ENCODE measurements at regions not wholly inside any gene's neighbourhood (a gene's known extent, or its start where the extent isn't known, plus 50 kb on each side); places are given as distances from the start of the nearest gene placed in this dataset.

DNA sequence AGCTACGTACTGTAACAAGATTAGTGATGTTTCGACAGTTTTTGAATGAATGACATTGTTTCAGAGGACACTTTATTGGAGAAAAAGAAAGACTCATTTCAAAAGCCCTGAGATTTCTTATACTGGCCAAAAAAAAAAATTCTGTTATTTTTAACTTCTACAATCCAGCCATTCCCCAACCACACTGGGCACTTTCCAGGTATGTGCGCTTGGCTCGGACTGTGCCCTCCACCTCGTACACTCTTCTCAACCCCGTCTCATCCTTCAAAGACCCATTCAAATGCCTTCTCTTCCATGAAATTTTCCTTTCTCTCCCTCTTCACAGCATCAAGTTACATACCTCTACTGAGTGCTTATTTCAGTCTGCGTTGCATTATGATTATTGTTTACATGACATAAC is 328.5 kb upstream of the SOX2 start:
- POLR2A ChIA-PET: no interaction called here
- no peak overlapping the region for H3K4me3 Mint-ChIP-seq
- no peaks in the 10 kb centered on the region for H3K4me1 Mint-ChIP-seq (ENCODE audit: low read depth)
- no peaks in the 10 kb centered on the region for H3K27me3 Mint-ChIP-seq
- no peak overlapping the region for H3K27ac Mint-ChIP-seq
- no peaks in the 10 kb centered on the region for H3K36me3 Mint-ChIP-seq
- CTCF ChIA-PET: no interaction called here
- peaks cover 42% of the 10 kb centered on the region for H3K9me3 Mint-ChIP-seq
- no peak for DNase-seq
- intact Hi-C loops (cut with micrococcal nuclease): no loop called here

GRCh38 chr3:181382656-181383055 is 329.1 kb upstream of the SOX2 start:
- CTCF ChIA-PET: no interaction called here
- intact Hi-C loops (cut with micrococcal nuclease): no loop called here
- Mint-ChIP-seq H3K36me3 (no peaks in the 10 kb centered on the region), H3K4me3 (no peak overlapping the region), H3K9me3 (peaks cover 40% of the 10 kb centered on the region), H3K4me1 (ENCODE audit: low read depth) (no peaks in the 10 kb centered on the region), H3K27me3 (no peaks in the 10 kb centered on the region), H3K27ac (no peak overlapping the region)
- DNase-seq: no peak
- POLR2A ChIA-PET: no interaction called here

GRCh38 chr3:181379278-181379677 is 332.4 kb upstream of the SOX2 start:
- ChIA-PET POLR2A (no interaction called here), CTCF (no interaction called here)
- DNase-seq: no peak
- no peaks in the 10 kb centered on the region for H3K4me1 Mint-ChIP-seq (ENCODE audit: low read depth)
- no peak overlapping the region for H3K4me3 Mint-ChIP-seq
- H3K27me3 Mint-ChIP-seq: no peaks in the 10 kb centered on the region
- no peaks in the 10 kb centered on the region for H3K36me3 Mint-ChIP-seq
- intact Hi-C loops (cut with micrococcal nuclease): no loop called here
- peaks cover 31% of the 10 kb centered on the region for H3K9me3 Mint-ChIP-seq
- H3K27ac Mint-ChIP-seq: no peak overlapping the region

DNA sequence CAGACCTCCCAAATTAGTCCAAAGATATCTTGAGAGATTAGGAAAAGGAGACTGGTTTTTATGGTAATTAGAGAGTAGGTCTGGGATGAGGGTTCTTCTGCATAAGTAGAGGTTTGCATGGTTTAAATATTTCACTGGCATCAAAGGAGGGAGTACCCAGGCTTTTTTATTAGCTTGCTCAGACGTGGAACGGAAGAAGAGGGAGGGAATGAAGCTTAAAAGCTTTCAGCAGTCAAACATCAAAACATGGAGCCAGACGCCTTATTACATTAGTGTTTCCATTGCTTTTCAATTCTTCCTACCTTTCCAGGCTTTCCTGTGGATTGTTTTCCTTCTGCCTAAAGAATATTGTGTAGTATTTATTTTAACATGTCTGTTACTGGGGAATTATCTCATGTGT is 342.1 kb upstream of the SOX2 start:
- ChIA-PET CTCF (no interaction called here), POLR2A (no interaction called here)
- Mint-ChIP-seq H3K9me3 (peaks cover 2% of the 10 kb centered on the region), H3K27me3 (no peaks in the 10 kb centered on the region), H3K4me3 (no peak overlapping the region), H3K36me3 (no peaks in the 10 kb centered on the region), H3K27ac (no peak overlapping the region), H3K4me1 (ENCODE audit: low read depth) (no peaks in the 10 kb centered on the region)
- DNase-seq: no peak
- intact Hi-C loops (cut with micrococcal nuclease): no loop called here

GRCh38 chr3:181363231-181363630 is 348.5 kb upstream of the SOX2 start:
- no peak overlapping the region for H3K27ac Mint-ChIP-seq
- H3K27me3 Mint-ChIP-seq: no peaks in the 10 kb centered on the region
- no peak for DNase-seq
- POLR2A ChIA-PET: no interaction called here
- peaks cover 21% of the 10 kb centered on the region for H3K9me3 Mint-ChIP-seq
- H3K4me1 Mint-ChIP-seq (ENCODE audit: low read depth): no peaks in the 10 kb centered on the region
- no peak overlapping the region for H3K4me3 Mint-ChIP-seq
- CTCF ChIA-PET: no interaction called here
- intact Hi-C loops (cut with micrococcal nuclease): no loop called here
- no peaks in the 10 kb centered on the region for H3K36me3 Mint-ChIP-seq

DNA sequence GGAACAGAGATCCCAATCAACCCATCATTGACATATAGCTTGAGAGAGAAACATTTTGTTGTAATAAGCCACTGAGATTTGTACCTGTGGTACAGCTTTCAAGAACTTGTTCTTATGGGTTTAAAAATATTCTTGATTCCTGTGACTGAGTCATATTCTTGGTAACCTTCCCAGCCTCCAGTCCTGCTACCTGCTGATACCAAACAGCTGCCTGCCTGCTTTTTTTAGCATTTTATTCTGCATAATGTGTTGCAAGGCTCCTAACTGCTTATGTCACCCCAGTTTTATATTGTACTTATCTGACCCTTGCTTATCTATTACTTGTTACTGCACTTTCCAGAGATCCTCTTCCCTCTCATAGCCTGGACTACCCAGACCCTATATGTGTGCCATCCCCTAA is 349.3 kb upstream of the SOX2 start:
- POLR2A ChIA-PET: no interaction called here
- intact Hi-C loops (cut with micrococcal nuclease): no loop called here
- no peaks in the 10 kb centered on the region for H3K4me1 Mint-ChIP-seq (ENCODE audit: low read depth)
- no peak for DNase-seq
- CTCF ChIA-PET: no interaction called here
- no peak overlapping the region for H3K27ac Mint-ChIP-seq
- H3K9me3 Mint-ChIP-seq: peaks cover 21% of the 10 kb centered on the region
- H3K27me3 Mint-ChIP-seq: no peaks in the 10 kb centered on the region
- no peaks in the 10 kb centered on the region for H3K36me3 Mint-ChIP-seq
- H3K4me3 Mint-ChIP-seq: no peak overlapping the region

GRCh38 chr3:181358562-181358961 is 353.2 kb upstream of the SOX2 start:
- no peaks in the 10 kb centered on the region for H3K36me3 Mint-ChIP-seq
- intact Hi-C loops (cut with micrococcal nuclease): no loop called here
- H3K4me1 Mint-ChIP-seq (ENCODE audit: low read depth): no peaks in the 10 kb centered on the region
- H3K27ac Mint-ChIP-seq: no peak overlapping the region
- H3K27me3 Mint-ChIP-seq: no peaks in the 10 kb centered on the region
- no peak for DNase-seq
- ChIA-PET POLR2A (no interaction called here), CTCF (no interaction called here)
- H3K4me3 Mint-ChIP-seq: no peak overlapping the region
- H3K9me3 Mint-ChIP-seq: peaks cover 20% of the 10 kb centered on the region

- Mint-ChIP-seq H3K4me1 (ENCODE audit: low read depth) (no peaks in the 10 kb centered on the region), H3K27ac (no peak overlapping the region), H3K4me3 (no peak overlapping the region), H3K27me3 (no peaks in the 10 kb centered on the region), H3K36me3 (no peaks in the 10 kb centered on the region), H3K9me3 (peaks cover 18% of the 10 kb centered on the region)
- ChIA-PET POLR2A (no interaction called here), CTCF (no interaction called here)
- no peak for DNase-seq
- intact Hi-C loops (cut with micrococcal nuclease): no loop called here
These were observed 353.7 kb upstream of the SOX2 start for GRCh38 chr3:181358060-181358459.

GRCh38 chr3:181354140-181354539 is 357.6 kb upstream of the SOX2 start:
- CTCF ChIA-PET: no interaction called here
- DNase-seq: no peak
- Mint-ChIP-seq H3K9me3 (peaks cover under 1% of the 10 kb centered on the region), H3K27me3 (no peaks in the 10 kb centered on the region), H3K36me3 (no peaks in the 10 kb centered on the region), H3K4me1 (ENCODE audit: low read depth) (no peaks in the 10 kb centered on the region), H3K4me3 (no peak overlapping the region), H3K27ac (no peak overlapping the region)
- intact Hi-C loops (cut with micrococcal nuclease): no loop called here
- POLR2A ChIA-PET: no interaction called here

DNA sequence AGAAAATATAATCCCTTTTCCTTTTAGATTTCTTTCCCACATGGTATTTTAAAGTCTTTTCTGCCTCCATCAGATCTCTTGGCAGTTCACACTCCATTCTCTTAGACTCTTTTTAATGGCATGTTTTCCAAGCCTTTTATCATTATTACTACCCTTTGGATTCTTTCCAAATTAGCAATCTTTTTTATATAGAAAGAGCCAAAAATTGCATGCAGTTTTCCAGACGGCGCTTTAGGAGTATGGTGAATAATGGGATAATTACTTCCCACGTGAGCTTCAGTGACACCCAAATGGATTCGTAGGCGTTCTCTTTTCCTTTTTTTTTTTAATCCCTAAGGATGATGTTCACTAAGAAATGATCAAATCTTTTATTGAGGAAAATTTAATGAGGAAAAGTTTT is 354.8 kb upstream of the DNAJC19 start:
- H3K9me3 Mint-ChIP-seq: no peaks in the 10 kb centered on the region

DNA sequence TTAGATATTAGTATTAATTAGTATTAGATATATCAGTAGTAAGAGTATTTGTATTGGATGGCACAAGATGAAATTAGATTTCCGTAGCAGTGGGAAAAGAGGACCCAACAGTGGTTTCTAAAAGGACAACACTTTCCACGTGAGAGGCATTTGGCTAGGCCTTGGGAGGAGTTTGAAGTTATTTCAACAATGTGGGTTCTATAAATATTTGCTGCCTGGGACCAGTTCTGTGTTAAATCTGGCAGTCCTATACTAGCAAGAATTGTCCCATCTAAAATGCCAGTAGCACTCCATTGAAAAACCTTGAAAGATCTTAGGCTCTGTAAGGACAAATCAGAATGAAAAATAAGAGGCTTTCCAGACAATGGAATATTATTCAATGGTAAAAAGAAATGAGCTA is 347.1 kb upstream of the DNAJC19 start:
- no peak for DNase-seq
- Mint-ChIP-seq H3K4me1 (ENCODE audit: low read depth) (no peaks in the 10 kb centered on the region), H3K9me3 (no peaks in the 10 kb centered on the region), H3K27ac (no peak overlapping the region), H3K4me3 (no peak overlapping the region), H3K27me3 (no peaks in the 10 kb centered on the region), H3K36me3 (no peaks in the 10 kb centered on the region)
- POLR2A ChIA-PET: no interaction called here
- CTCF ChIA-PET: interaction anchor here (2.2 kb wide), 1 partner anchor 10 kb away, joined by 6 read pairs; no protein-coding TSS in a partner anchor
- intact Hi-C loops (cut with micrococcal nuclease): no loop called here

More for the DNA sequence above, 354.8 kb upstream of the DNAJC19 start:
- Mint-ChIP-seq H3K36me3 (no peaks in the 10 kb centered on the region), H3K4me1 (ENCODE audit: low read depth) (no peaks in the 10 kb centered on the region), H3K27me3 (no peaks in the 10 kb centered on the region), H3K4me3 (no peak overlapping the region), H3K27ac (no peak overlapping the region)
- no peak for DNase-seq
- CTCF ChIA-PET: no interaction called here
- intact Hi-C loops (cut with micrococcal nuclease): no loop called here
- POLR2A ChIA-PET: no interaction called here

DNA sequence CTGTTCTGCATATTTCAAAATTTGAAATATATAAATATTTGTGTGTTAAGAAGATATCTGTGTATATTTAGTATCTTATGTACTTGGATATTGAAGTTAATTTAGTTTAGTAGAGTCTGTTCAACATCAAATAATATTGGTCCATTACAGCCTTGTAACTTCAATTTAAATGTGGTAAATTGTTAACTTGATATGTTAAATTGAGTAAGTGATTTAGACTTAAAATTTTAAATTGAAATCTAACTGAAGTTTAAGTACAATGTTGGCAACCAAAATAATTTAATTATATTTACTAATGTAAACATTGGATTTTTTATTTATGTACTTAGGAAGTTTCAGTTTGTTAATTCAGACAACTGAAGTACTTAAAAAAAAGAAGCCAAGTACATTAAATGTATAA is 343.9 kb upstream of the DNAJC19 start:
- Mint-ChIP-seq H3K27me3 (no peaks in the 10 kb centered on the region), H3K9me3 (no peaks in the 10 kb centered on the region), H3K4me1 (ENCODE audit: low read depth) (no peaks in the 10 kb centered on the region), H3K4me3 (no peak overlapping the region), H3K27ac (no peak overlapping the region), H3K36me3 (no peaks in the 10 kb centered on the region)
- ChIA-PET POLR2A (no interaction called here), CTCF (interaction anchor here (0.7 kb wide), 1 partner anchor 258 kb away, joined by 3 read pairs; no protein-coding TSS in a partner anchor)
- DNase-seq: no peak
- intact Hi-C loops (cut with micrococcal nuclease): no loop called here

DNA sequence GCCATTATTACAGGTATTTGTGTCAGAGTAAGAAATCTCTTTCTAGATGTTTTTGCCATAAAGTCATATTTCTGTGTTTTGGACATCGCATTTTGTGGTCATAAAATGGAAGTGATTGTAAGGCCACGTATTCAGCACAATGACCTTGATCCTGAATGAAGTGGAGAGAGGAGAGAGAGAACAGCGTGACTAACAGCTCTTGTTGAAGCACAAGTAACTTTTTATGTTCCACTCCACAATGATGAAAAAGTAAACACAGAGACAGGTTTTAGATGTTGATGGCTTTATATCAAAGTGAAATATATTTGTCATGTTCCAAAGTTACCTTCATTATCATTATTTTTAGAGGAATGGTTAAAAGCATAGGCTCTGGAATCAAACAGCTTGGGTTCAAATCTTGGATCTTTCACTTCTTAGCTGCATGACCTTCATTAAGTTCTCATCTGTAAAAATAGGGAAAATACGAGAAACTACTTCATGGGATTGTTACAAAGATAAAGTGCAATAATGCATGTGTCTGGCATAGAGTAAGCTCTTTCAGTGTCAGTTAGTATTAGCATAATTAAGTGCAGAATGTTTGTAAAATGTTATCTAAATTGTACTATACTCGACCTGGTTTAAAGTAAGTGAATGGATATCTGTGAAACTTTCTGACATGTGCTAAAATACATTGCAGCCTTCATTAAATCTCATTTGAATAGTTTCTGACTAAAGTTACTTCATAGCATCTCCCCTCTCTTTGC is 341.5 kb upstream of the DNAJC19 start:
- intact Hi-C loops (cut with micrococcal nuclease): no loop called here
- H3K9me3 Mint-ChIP-seq: no peaks in the 10 kb centered on the region
- POLR2A ChIA-PET: no interaction called here

More for the DNA sequence above, 341.5 kb upstream of the DNAJC19 start:
- H3K27me3 Mint-ChIP-seq: no peaks in the 10 kb centered on the region
- H3K4me1 Mint-ChIP-seq (ENCODE audit: low read depth): no peaks in the 10 kb centered on the region
- DNase-seq: no peak
- CTCF ChIA-PET: no interaction called here
- H3K27ac Mint-ChIP-seq: no peak overlapping the region
- no peak overlapping the region for H3K4me3 Mint-ChIP-seq
- H3K36me3 Mint-ChIP-seq: no peaks in the 10 kb centered on the region

Measured in activated CD4-positive, alpha-beta memory T cell treated with anti-CD3 and anti-CD28 coated beads for 36 hours (primary cell).